Right lobe of liver (tissue), 4 donors: ENCODE measurements at regions not wholly inside any gene's neighbourhood (a gene's known extent, or its start where the extent isn't known, plus 50 kb on each side); places are given as distances from the start of the nearest gene placed in this dataset.
"Not testable (repeated sequence)": the region's sequence is repeated elsewhere in the genome, so short reads cannot be mapped to it uniquely, and the experiment has no call there.

ENCODE experiments used
- POLR2A ChIP-seq: fragments of 450-650 bp; IDR thresholded peaks from one replicate; pipeline ENCODE4 v1.6.1; 2017; ENCODE audit warnings: antibody characterized with exemption, mild to moderate bottlenecking
- TF ChIP-seq, protein P1 (sequence below), 4 donors: fragments of 200-600 bp in 3 of 4; fragments of 450-650 bp in 1 of 4; IDR thresholded peaks; one replicate each; pipeline versions ENCODE4 v1.5.1 to v1.8.0; 2016 to 2022; ENCODE audit warnings: antibody characterized with exemption in 4 of 4, mild to moderate bottlenecking in 2 of 4
- donor health status: DM: no; HTN: no; CAD: no.
- donor health status: DM: no; HTN: no; CAD: no.
- donor health status: DM: no; HTN: yes; CAD: no.

DNA sequence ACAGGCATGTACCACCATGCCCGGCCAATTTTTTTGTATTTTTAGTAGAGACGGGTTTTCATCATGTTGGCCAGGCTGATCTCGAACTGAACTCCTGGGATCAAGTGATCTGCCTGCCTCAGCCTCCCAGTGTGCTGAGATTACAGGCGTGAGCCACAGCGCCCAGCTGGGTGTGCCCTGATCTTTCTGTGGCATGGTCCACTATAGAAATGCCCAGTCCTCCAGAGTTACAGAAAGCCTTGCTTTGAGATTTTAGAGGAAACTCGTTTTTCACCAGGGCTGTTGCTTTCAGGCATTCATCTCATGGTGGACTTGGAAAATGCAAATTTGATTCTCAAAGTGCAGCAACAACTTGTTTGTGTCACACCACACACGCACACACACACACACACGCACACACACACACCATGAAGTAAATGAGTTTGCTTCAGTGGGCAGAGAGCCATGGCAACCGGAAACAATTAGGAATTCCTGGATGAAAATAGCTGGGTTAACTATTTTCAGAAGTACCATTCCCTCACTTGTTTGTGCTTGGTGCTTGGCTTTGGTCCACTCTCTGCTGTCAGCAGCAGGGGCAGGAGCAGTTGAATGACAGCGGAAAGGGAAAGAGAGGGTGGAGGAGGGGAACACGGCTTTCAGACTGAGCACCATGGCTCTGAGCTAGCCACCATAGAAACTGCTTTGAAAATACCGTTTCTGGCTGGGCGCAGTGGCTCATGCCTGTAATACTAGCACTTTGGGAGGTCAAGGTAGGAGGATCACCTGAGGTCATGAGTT is 160.1 kb upstream of the NBPF12 start:
- TF ChIP-seq, protein P1, sequence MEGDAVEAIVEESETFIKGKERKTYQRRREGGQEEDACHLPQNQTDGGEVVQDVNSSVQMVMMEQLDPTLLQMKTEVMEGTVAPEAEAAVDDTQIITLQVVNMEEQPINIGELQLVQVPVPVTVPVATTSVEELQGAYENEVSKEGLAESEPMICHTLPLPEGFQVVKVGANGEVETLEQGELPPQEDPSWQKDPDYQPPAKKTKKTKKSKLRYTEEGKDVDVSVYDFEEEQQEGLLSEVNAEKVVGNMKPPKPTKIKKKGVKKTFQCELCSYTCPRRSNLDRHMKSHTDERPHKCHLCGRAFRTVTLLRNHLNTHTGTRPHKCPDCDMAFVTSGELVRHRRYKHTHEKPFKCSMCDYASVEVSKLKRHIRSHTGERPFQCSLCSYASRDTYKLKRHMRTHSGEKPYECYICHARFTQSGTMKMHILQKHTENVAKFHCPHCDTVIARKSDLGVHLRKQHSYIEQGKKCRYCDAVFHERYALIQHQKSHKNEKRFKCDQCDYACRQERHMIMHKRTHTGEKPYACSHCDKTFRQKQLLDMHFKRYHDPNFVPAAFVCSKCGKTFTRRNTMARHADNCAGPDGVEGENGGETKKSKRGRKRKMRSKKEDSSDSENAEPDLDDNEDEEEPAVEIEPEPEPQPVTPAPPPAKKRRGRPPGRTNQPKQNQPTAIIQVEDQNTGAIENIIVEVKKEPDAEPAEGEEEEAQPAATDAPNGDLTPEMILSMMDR (IDR thresholded peaks at IDR 0.05), result not testable (repeated sequence)
- TF ChIP-seq POLR2A, result not testable (repeated sequence)
